WERI-Rb-1 (cell line): ENCODE measurements at regions not wholly inside any gene's neighbourhood (a gene's known extent, or its start where the extent isn't known, plus 50 kb on each side); places are given as distances from the start of the nearest gene placed in this dataset.

Source experiments
- DNase-seq: peaks from one replicate; pipeline ENCODE4 v3.0.0-alpha.2; 2020
- H3K27ac ChIP-seq: fragments of 250-450 bp; sonication (Bioruptor Pico); 2 replicates; pipeline ENCODE4 v1.5.1; 2020; ENCODE audit warnings: mild to moderate bottlenecking, moderate library complexity
- H3K27me3 ChIP-seq: fragments of 250-450 bp; sonication (Bioruptor Pico); 2 replicates; pipeline ENCODE4 v1.5.1; 2021; ENCODE audit warnings: mild to moderate bottlenecking, low read depth, moderate library complexity; ENCODE audit not compliant: insufficient read depth, severe bottlenecking
- H3K36me3 ChIP-seq: fragments of 250-450 bp; sonication (Bioruptor Pico); 2 replicates; pipeline ENCODE4 v1.5.1; 2020; ENCODE audit warnings: mild to moderate bottlenecking, moderate library complexity
- H3K4me3 ChIP-seq: 2 replicates; pipeline ENCODE4 v1.5.1; 2011; ENCODE audit warnings: low read depth, mild to moderate bottlenecking, control low read depth, low read length
- H3K9me3 ChIP-seq: fragments of 250-450 bp; sonication (Bioruptor Pico); 2 replicates; pipeline ENCODE4 v1.5.1; 2021; ENCODE audit warnings: mild to moderate bottlenecking, moderate library complexity; ENCODE audit not compliant: severe bottlenecking
- TF ChIP-seq, protein P1 (sequence below): IDR thresholded peaks from 2 replicates; pipeline ENCODE4 v1.5.1; 2011; ENCODE audit warnings: low read depth, mild to moderate bottlenecking, control low read depth, inconsistent platforms, low read length

DNA sequence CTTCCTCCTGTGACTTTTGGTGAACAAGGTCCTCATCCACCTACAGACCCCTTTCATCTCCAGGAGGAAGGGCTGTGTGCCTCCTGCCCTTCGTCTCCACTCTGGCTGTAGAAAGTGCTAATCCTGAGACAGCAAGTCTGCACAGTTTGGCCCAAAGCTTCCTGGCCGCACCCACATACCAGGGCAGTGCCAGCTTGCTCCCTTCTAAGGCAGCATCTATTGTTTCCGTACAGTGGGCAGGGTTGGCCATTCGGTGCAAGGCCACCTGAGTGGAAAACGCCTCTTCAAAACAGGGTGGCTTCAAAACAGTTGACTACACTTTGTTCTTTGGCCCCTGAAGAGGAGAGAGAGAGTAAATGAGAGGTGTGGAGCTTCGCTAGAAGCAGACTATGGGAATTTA is 134.1 kb upstream of the KLF14 start:
- no peak for DNase-seq
- H3K4me3 ChIP-seq = no peak overlapping the region
- H3K36me3 ChIP-seq = no peaks in the 10 kb centered on the region
- H3K27me3 ChIP-seq = no peaks in the 10 kb centered on the region
- TF ChIP-seq, protein P1, sequence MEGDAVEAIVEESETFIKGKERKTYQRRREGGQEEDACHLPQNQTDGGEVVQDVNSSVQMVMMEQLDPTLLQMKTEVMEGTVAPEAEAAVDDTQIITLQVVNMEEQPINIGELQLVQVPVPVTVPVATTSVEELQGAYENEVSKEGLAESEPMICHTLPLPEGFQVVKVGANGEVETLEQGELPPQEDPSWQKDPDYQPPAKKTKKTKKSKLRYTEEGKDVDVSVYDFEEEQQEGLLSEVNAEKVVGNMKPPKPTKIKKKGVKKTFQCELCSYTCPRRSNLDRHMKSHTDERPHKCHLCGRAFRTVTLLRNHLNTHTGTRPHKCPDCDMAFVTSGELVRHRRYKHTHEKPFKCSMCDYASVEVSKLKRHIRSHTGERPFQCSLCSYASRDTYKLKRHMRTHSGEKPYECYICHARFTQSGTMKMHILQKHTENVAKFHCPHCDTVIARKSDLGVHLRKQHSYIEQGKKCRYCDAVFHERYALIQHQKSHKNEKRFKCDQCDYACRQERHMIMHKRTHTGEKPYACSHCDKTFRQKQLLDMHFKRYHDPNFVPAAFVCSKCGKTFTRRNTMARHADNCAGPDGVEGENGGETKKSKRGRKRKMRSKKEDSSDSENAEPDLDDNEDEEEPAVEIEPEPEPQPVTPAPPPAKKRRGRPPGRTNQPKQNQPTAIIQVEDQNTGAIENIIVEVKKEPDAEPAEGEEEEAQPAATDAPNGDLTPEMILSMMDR = no peak
- H3K9me3 ChIP-seq = no peaks in the 10 kb centered on the region
- no peak overlapping the region for H3K27ac ChIP-seq

DNA sequence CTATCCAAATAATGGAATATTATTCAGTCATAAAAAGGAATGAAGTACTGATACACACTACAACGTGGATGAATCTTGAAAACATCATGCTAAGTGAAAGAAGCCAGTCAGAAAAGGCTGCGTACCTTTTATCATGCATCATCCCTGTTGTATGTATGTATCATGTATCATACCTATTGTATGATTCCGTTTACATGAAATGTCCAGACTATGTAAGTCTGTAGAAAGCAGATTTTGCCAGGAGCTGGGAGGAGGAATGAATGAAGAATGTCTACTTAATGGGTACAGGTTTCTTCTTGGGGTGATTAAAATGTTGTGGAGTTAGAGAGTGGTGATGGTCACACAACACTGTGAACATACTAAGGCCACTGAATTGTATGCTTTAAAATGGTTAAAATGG is 135.9 kb upstream of the KLF14 start:
- TF ChIP-seq, protein P1 = no peak
- Histone ChIP-seq H3K27ac (no peak overlapping the region), H3K4me3 (no peak overlapping the region), H3K36me3 (no peaks in the 10 kb centered on the region), H3K9me3 (no peaks in the 10 kb centered on the region), H3K27me3 (no peaks in the 10 kb centered on the region)
- no peak for DNase-seq

DNA sequence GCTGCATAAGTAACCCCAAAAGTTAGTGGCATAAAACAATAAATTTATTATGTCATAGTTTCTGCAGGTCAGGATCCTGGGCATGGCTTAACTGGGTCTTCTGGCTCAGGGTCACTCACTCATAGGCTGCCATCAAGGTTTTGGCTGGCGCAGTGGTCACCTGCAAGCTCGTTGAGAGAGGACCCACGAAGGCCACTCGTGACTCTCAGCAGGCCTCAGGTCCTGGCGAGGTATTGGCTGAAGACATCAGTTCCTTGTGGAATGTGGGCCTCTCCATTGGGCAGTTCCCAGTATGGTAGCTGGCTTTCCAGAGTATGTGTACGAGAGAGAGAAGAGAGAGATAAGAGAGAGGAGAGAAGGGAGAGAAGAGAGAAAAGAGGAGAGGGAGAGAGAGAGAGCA is 138.3 kb upstream of the KLF14 start:
- H3K27me3 ChIP-seq = no peaks in the 10 kb centered on the region
- TF ChIP-seq, protein P1 = no peak
- H3K36me3 ChIP-seq = no peaks in the 10 kb centered on the region
- no peak overlapping the region for H3K4me3 ChIP-seq
- H3K27ac ChIP-seq = no peak overlapping the region
- no peak for DNase-seq
- H3K9me3 ChIP-seq = no peaks in the 10 kb centered on the region

DNA sequence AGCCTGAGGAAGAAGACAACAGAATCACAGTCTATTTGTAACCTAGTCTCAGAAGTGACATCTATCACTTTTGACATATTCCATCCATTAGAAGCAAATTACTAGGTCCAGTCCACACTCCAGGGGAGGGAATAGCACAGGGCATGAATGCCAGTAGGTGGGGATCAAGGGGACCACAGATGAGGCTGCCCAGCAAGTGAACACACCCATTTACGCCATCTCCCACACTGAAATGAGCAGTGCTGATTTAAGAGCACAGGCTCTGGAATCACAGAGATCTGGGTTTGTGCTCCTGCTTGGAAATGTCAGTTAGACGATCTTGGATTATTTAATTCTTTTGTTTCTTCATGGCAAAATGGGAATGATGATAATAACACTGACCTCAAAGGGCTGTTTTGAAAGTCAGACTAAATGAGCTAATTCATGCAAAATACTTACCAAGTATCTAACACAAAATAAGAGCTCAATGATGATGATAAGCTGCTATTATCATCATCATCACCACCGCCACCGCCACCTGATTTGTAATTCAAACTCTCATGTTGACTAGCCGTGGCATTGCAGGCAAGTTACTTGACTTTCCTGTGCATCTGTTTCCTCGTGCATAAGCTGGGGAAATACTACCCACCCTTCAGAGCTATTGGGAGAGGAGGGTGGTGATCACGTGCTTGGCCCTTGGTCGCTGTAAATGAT is 138.9 kb upstream of the KLF14 start:
- DNase-seq = no peak
- Histone ChIP-seq H3K36me3 (no peaks in the 10 kb centered on the region), H3K4me3 (no peak overlapping the region), H3K27me3 (no peaks in the 10 kb centered on the region), H3K9me3 (no peaks in the 10 kb centered on the region), H3K27ac (no peak overlapping the region)
- TF ChIP-seq, protein P1 = no peak

DNA sequence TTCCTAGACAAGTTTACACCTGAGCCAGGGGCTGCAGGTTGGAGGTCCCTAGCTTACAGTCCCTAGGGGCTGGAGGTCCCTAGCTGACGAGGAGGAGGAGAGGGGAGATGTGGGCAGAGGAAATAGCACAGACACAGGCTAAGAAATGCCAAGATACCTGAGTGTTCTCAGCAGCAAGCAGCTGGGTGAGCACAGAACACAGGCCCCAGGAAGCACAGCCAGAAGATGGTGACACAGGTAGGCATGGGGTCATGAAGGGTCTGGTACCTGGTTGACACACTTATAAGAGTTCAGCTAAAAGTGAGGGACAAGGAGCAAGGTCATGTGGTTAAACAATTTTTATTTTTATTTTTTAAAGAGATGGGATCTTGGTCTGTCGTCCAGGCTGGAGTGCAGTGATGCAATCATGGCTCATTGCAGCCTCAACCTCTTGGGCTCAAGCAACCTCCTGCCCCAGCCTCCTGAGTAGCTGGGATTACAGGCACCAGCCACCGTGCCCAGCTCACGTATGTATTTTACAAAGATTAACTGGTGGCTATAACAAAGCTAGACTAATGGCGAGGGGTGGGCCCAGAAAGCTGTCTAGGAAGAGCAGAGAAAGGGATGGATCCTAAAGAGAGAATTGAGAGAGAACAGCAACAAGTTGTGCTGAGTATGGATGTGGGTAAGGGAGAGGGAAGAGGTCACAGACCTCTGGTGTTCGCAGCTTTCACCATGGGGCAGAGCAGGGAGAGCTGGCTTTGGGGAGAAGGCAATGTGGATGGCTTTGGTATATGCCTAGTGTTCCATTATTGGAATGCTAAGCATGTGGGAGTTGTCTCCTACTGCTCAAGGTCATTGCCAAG is 140.3 kb upstream of the KLF14 start:
- no peak overlapping the region for H3K27ac ChIP-seq
- H3K9me3 ChIP-seq = no peaks in the 10 kb centered on the region
- no peak for DNase-seq
- no peaks in the 10 kb centered on the region for H3K27me3 ChIP-seq
- H3K4me3 ChIP-seq = no peak overlapping the region
- H3K36me3 ChIP-seq = no peaks in the 10 kb centered on the region
- TF ChIP-seq, protein P1 = no peak
